ENCODE measurements at regions not wholly inside any gene's neighbourhood (a gene's known extent, or its start where the extent isn't known, plus 50 kb on each side); places are given as distances from the start of the nearest gene placed in this dataset.

DNA sequence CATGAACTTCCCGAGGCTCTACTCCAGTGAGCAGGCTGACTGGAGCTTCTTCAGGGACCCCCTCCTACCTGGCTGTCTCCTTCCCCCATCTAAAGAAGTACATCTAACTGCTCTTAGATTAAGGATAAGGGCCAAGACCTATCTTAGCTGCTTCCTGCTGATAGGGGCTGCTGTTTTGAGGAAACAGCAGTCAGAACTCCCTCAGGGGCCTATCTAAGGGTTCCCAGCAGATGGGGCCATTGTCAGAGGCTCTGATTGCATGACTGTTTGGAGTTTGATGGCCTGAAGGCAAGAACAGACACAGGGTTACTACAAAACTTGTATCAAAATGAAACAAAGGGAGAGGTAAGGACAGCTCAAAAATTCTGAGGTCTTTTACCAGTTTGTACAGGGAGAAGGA, 2636.9 kb upstream of the PCDH20 start:
- CTCF ChIA-PET, result interaction anchor here (0.9 kb wide), 1 partner anchor 9 kb away, joined by 3 read pairs; no protein-coding TSS in a partner anchor
- no peak for DNase-seq (ENCODE audit: low spot score)
- POLR2A ChIA-PET (ENCODE audit: low non-redundant PET), result no interaction called here
- TF ChIP-seq, protein P1, sequence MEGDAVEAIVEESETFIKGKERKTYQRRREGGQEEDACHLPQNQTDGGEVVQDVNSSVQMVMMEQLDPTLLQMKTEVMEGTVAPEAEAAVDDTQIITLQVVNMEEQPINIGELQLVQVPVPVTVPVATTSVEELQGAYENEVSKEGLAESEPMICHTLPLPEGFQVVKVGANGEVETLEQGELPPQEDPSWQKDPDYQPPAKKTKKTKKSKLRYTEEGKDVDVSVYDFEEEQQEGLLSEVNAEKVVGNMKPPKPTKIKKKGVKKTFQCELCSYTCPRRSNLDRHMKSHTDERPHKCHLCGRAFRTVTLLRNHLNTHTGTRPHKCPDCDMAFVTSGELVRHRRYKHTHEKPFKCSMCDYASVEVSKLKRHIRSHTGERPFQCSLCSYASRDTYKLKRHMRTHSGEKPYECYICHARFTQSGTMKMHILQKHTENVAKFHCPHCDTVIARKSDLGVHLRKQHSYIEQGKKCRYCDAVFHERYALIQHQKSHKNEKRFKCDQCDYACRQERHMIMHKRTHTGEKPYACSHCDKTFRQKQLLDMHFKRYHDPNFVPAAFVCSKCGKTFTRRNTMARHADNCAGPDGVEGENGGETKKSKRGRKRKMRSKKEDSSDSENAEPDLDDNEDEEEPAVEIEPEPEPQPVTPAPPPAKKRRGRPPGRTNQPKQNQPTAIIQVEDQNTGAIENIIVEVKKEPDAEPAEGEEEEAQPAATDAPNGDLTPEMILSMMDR (conservative IDR thresholded peaks at IDR 0.05; ENCODE audit: low read depth), result no peak
- no peak overlapping the region for H3K27ac ChIP-seq

DNA sequence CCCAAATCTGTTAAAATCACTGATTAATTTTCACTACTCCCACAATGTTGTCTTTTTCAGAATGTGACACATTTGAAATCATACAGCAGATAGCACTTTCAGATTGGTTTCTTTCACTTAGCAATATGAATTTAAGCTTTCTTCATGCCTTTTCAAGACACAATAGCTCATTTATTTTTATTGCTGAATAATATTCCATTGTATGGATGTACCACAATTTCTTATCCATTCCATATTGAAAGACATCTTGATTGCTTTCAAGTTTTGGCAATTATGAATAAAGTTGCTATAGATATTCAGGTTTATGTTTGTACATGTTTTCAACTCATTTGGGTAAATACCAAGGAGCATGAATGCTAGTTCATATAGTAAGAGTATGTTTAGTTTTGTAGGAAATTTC, 2635.6 kb upstream of the PCDH20 start:
- CTCF ChIA-PET, result no interaction called here
- POLR2A ChIA-PET (ENCODE audit: low non-redundant PET), result no interaction called here
- no peak for DNase-seq (ENCODE audit: low spot score)
- H3K27ac ChIP-seq, result no peak overlapping the region
- TF ChIP-seq, protein P1 (conservative IDR thresholded peaks at IDR 0.05; ENCODE audit: low read depth), result no peak

DNA sequence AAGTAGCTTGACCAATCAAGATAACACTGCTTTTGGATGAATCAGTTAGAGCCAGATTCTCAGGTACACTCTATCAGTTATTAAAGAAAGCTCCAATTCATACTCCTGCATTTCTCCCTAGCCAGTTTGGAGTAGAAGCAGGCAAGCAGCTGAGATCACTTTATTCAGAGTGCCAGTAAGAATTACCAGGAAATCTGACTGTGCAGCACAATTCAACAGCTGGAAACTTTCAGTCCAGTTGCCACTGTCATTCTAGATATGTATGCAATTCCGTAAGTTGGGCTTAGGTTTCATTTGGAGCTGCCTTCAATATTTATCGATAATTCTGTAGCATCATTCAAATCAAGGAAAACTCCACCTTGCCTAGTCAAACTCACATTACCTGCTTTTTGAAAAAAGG, 2625.6 kb upstream of the PCDH20 start:
- TF ChIP-seq, protein P1 (conservative IDR thresholded peaks at IDR 0.05; ENCODE audit: low read depth), result no peak
- CTCF ChIA-PET, result no interaction called here
- POLR2A ChIA-PET (ENCODE audit: low non-redundant PET), result no interaction called here
- H3K27ac ChIP-seq, result no peak overlapping the region
- no peak for DNase-seq (ENCODE audit: low spot score)

DNA sequence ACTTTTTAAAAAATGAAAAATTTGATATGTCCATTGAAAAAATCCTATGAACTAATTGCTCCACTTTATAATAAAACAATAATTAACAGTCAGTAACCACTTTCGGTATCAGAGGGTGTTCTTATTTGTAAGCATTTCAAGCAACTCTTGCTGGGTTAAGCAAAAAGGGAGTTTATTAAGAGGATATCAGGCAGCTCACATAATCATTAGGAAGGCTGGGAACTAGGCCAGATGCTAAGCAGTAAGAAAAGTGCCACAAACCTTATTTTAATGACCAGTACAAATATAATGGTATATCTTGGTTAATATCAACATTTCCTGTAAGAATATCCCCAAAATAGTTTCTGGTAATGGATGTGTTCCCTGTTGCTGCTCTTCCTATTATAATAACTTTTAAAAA, 2618.3 kb upstream of the PCDH20 start:
- TF ChIP-seq, protein P1 (conservative IDR thresholded peaks at IDR 0.05; ENCODE audit: low read depth), result no peak
- no peak overlapping the region for H3K27ac ChIP-seq
- CTCF ChIA-PET, result no interaction called here
- POLR2A ChIA-PET (ENCODE audit: low non-redundant PET), result no interaction called here
- DNase-seq (ENCODE audit: low spot score), result no peak

DNA sequence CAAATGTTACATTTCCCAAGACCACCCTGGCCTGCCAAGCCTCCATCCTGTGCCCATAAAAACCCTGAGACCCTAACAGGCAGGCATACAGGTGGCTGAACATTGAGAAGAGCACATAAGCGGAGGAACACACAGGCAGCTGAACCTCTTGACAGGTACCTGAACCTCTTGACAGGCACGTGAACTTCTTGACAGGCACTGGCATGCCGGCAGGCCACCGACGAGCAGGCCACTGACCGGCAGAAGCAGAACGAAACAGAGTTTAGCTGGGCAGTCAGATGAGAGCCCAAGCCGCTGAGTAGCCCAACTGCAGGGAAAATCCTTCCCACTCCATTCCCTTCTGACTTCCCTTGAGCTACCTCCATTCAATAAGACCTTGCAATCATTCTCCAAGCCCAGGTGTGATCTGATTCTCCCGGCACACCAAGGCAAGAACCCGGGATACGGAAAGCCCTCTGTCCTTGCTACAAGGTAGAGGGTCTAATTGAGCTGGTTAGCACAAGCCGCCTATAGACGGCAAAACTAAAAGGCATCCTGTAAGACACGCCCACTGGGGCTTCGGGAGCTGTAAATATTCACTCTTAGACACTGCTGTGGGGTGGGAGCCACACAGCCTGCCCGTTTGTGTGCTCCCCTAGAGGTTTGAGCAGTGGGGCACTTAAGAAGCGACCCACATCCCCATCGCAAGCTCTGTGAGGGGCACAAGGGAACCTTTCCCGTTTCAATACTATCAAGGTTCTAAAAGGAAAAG, 2613.9 kb upstream of the PCDH20 start:
- POLR2A ChIA-PET (ENCODE audit: low non-redundant PET), result no interaction called here
- TF ChIP-seq, protein P1 (conservative IDR thresholded peaks at IDR 0.05; ENCODE audit: low read depth), result no peak
- no peak for DNase-seq (ENCODE audit: low spot score)
- no peak overlapping the region for H3K27ac ChIP-seq
- CTCF ChIA-PET, result no interaction called here

DNA sequence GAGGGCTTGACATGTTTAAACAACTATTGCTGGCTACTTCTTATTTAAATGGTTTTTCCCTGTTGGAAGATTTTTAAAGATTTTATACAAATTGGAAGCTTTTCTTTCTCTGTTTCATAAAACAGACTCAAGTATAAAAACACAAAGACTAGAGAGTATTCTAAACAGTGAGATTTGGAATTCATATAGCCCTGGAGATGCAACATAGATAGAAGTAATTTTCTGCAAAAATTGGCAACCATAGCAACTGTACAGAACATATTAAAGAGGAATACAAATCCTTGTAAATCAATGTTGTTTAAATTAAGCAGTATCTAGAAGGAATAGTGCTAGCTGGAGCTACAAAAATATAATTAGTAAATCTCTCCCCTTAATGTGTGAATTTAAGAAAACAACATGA, 2612.9 kb upstream of the PCDH20 start:
- ChIA-PET POLR2A (ENCODE audit: low non-redundant PET) (no interaction called here), CTCF (no interaction called here)
- TF ChIP-seq, protein P1 (conservative IDR thresholded peaks at IDR 0.05; ENCODE audit: low read depth), result no peak
- DNase-seq (ENCODE audit: low spot score), result no peak
- H3K27ac ChIP-seq, result no peak overlapping the region
